Fibroblast of skin of right quadriceps (primary cell): ENCODE measurements at regions not wholly inside any gene's neighbourhood (a gene's known extent, or its start where the extent isn't known, plus 50 kb on each side); places are given as distances from the start of the nearest gene placed in this dataset.
"Not testable (repeated sequence)": the region's sequence is repeated elsewhere in the genome, so short reads cannot be mapped to it uniquely, and the experiment has no call there.

ENCODE experiments used
- DNase-seq: peaks from one replicate; pipeline ENCODE4 v3.0.0-alpha.2; 2013

- no peak for DNase-seq
Observed at GRCh38 chr15:23750179-23750578, 63.1 kb upstream of the NDN start.

GRCh38 chr15:23750776-23751175, 63.7 kb upstream of the NDN start:
- no peak for DNase-seq

GRCh38 chr15:23753248-23753647, 66.1 kb upstream of the NDN start:
- no peak for DNase-seq

- DNase-seq: no peak
Observed at GRCh38 chr15:23758891-23759290, 71.8 kb upstream of the NDN start.

- DNase-seq: no peak
Observed at GRCh38 chr15:23760024-23760423, 72.9 kb upstream of the NDN start.

- no peak for DNase-seq
Observed at GRCh38 chr15:23761386-23761785, 74.3 kb upstream of the NDN start.

GRCh38 chr15:23762026-23762425, 74.9 kb upstream of the NDN start:
- no peak for DNase-seq

- DNase-seq: no peak
Observed at GRCh38 chr15:23763021-23763420, 75.9 kb upstream of the NDN start.

GRCh38 chr15:23764306-23764705, 77.2 kb upstream of the NDN start:
- DNase-seq: no peak

- no peak for DNase-seq
Observed at GRCh38 chr15:23764716-23765115, 77.6 kb upstream of the NDN start.

GRCh38 chr15:23766779-23767178, 79.7 kb upstream of the NDN start:
- DNase-seq: not testable (repeated sequence)

- DNase-seq: no peak
Observed at GRCh38 chr15:23773093-23773492, 86.0 kb upstream of the NDN start.

- no peak for DNase-seq
Observed at GRCh38 chr15:23787346-23788105, 100.4 kb upstream of the NDN start.

GRCh38 chr15:23793191-23793680, 106.1 kb upstream of the NDN start:
- no peak for DNase-seq

- DNase-seq: no peak
Observed at GRCh38 chr15:23797747-23798446, 110.8 kb upstream of the NDN start.

GRCh38 chr15:23801881-23802280, 114.8 kb upstream of the NDN start:
- DNase-seq: no peak

GRCh38 chr15:23802896-23803435, 115.9 kb upstream of the NDN start:
- not testable (repeated sequence) for DNase-seq

GRCh38 chr15:23806980-23807379, 119.9 kb upstream of the NDN start:
- no peak for DNase-seq

GRCh38 chr15:23823508-23823907, 136.4 kb upstream of the NDN start:
- no peak for DNase-seq

- no peak for DNase-seq
Observed at GRCh38 chr15:23828786-23829185, 141.7 kb upstream of the NDN start.

- no peak for DNase-seq
Observed at GRCh38 chr15:23835953-23836352, 148.8 kb upstream of the NDN start.

- DNase-seq: no peak
Observed at GRCh38 chr15:23839893-23840474, 152.9 kb upstream of the NDN start.

GRCh38 chr15:23846218-23846617, 159.1 kb upstream of the NDN start:
- DNase-seq: no peak

- no peak for DNase-seq
Observed at GRCh38 chr15:23850666-23851065, 163.6 kb upstream of the NDN start.
